Kidney (tissue), 13 donors: ENCODE measurements at regions not wholly inside any gene's neighbourhood (a gene's known extent, or its start where the extent isn't known, plus 50 kb on each side); places are given as distances from the start of the nearest gene placed in this dataset.
"Not testable (repeated sequence)": the region's sequence is repeated elsewhere in the genome, so short reads cannot be mapped to it uniquely, and the experiment has no call there.

Source experiments
- DNase-seq, 5 donors: peaks; one replicate each; pipeline ENCODE4 v3.0.0-alpha.2; 2013 to 2020
- FAIRE-seq: peaks from 2 replicates; lab custom pipeline; 2012; peaks lifted over from hg19 to GRCh38; lab: Jason Lieb, UNC
- H3K27ac ChIP-seq, 2 donors: one replicate each; pipeline ENCODE4 v1.7.0; 2013; ENCODE audit warnings: low read depth in 2 of 2, low read length in 2 of 2, inconsistent platforms in 1 of 2
- H3K27me3 ChIP-seq: one replicate; pipeline ENCODE4 v1.7.1; 2013; ENCODE audit warnings: low read length, inconsistent platforms; ENCODE audit not compliant: control insufficient read depth, insufficient read depth
- H3K36me3 ChIP-seq, 3 donors: one replicate each; pipeline versions ENCODE4 v1.7.0 to v1.7.1; 2013; ENCODE audit warnings: low read length in 3 of 3, control low read depth in 1 of 3, inconsistent platforms in 1 of 3; ENCODE audit not compliant: insufficient read depth in 3 of 3, control insufficient read depth in 2 of 3
- H3K4me1 ChIP-seq, 3 donors: one replicate each; pipeline versions ENCODE4 v1.7.0 to v1.7.1; 2013; ENCODE audit warnings: low read length in 3 of 3, inconsistent platforms in 1 of 3, low read depth in 1 of 3; ENCODE audit not compliant: control insufficient read depth in 2 of 3, insufficient read depth in 2 of 3
- H3K4me3 ChIP-seq, 3 donors: one replicate each; pipeline versions ENCODE4 v1.7.0 to v1.8.1; 2013; ENCODE audit warnings: low read length in 3 of 3, control low read depth in 1 of 3, inconsistent platforms in 1 of 3
- H3K9ac ChIP-seq, 3 donors: one replicate each; pipeline versions ENCODE4 v1.7.0 to v1.7.1; 2013; ENCODE audit warnings: low read length in 3 of 3, control low read depth in 1 of 3, inconsistent platforms in 1 of 3
- H3K9me3 ChIP-seq, 3 donors: one replicate each; pipeline versions ENCODE4 v1.7.0 to v1.7.1; 2013; ENCODE audit warnings: low read length in 3 of 3, control low read depth in 1 of 3, inconsistent platforms in 1 of 3; ENCODE audit not compliant: control insufficient read depth in 2 of 3, insufficient read depth in 1 of 3
- intact Hi-C: fragments of 100-400 bp; cut with DNase I; formaldehyde crosslinking; loops from one replicate; pipeline ENCODE4 v1.11.1; 2022
- TF ChIP-seq, protein P1 (sequence below): IDR thresholded peaks from 3 replicates; pipeline ENCODE4 v1.5.1; 2012; ENCODE audit warnings: mild to moderate bottlenecking, moderate library complexity, borderline replicate concordance; ENCODE audit not compliant: insufficient read depth; ENCODE audit errors: extremely low read depth
- donor health status: control.
- donor health status: control.
- donor health status: control.
- donor health status: control.
- donor health status: control.
- donor health status: DM: yes; HTN: yes; CAD: no.
- donor health status: Normal renal cell carcinoma (clear cell type).

DNA sequence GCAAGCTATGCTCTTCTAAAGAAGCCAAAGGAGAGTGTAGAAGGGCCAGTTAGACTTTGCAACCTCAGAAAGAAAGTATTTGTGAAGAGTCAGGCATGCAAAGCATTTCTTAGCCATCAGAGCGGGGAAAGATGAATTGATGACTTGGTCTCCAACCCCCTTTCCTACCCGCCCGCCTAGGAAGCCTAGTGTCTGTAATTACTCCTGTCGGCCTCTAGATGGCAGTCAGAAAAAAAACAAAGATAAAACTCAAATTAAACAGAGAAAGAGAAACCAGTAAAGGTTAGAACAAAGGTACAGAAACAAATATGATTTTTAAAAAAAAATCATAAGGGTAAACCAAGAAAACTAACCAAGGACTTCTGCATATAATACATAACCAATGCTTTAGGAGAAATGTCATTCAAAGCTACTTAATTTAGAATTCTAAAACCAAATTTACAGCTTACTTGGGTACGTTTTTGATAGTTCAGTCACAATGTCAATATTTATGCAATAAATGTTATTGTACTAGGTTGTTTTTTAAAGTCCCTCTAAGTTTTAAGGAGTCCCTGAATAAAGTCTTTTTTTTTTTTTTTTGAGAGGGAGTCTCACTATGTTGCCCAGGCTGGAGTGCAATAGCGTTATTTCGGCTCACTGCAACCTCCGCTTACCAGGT, 97.6 kb downstream of the LYZL1 start:
- Histone ChIP-seq H3K27ac (no peak overlapping the region), H3K4me3 (no peak overlapping the region), H3K27me3 (no peaks in the 10 kb centered on the region), H3K9ac (no peak overlapping the region), H3K9me3 (no peaks in the 10 kb centered on the region), H3K36me3 (no peaks in the 10 kb centered on the region), H3K4me1 (no peaks in the 10 kb centered on the region)
- intact Hi-C loops, result no loop called here
- peak in 2 of 5 donors; percentile 65 to 67 for DNase-seq
- TF ChIP-seq, protein P1, sequence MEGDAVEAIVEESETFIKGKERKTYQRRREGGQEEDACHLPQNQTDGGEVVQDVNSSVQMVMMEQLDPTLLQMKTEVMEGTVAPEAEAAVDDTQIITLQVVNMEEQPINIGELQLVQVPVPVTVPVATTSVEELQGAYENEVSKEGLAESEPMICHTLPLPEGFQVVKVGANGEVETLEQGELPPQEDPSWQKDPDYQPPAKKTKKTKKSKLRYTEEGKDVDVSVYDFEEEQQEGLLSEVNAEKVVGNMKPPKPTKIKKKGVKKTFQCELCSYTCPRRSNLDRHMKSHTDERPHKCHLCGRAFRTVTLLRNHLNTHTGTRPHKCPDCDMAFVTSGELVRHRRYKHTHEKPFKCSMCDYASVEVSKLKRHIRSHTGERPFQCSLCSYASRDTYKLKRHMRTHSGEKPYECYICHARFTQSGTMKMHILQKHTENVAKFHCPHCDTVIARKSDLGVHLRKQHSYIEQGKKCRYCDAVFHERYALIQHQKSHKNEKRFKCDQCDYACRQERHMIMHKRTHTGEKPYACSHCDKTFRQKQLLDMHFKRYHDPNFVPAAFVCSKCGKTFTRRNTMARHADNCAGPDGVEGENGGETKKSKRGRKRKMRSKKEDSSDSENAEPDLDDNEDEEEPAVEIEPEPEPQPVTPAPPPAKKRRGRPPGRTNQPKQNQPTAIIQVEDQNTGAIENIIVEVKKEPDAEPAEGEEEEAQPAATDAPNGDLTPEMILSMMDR, result peak; percentile 70
- FAIRE-seq, result peak; percentile 88

DNA sequence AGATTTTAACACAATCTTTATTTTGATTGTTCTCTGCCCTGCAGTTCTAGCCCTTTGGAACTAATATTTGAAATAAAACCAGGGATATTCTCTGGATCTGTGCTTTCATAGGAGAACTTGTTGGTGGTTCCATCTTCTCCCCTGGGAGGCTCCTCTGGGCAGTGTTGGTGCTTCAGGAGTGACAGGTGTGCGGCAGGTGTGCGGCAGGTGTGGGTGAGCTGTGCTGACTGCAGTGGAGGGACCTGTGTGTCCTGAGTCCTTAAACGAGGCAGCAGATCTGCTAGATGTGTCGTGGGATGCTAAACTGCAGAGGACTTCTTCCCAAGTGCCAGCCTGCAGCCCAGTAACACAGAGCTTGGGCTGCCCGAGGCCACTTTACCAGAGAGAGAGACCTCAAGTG, 98.4 kb downstream of the LYZL1 start:
- Histone ChIP-seq H3K9me3 (no peaks in the 10 kb centered on the region), H3K27ac (no peak overlapping the region), H3K9ac (no peak overlapping the region), H3K36me3 (no peaks in the 10 kb centered on the region), H3K4me3 (no peak overlapping the region), H3K27me3 (no peaks in the 10 kb centered on the region), H3K4me1 (no peaks in the 10 kb centered on the region)
- TF ChIP-seq, protein P1, result no peak
- FAIRE-seq, result no peak
- intact Hi-C loops, result no loop called here
- no peak for DNase-seq

DNA sequence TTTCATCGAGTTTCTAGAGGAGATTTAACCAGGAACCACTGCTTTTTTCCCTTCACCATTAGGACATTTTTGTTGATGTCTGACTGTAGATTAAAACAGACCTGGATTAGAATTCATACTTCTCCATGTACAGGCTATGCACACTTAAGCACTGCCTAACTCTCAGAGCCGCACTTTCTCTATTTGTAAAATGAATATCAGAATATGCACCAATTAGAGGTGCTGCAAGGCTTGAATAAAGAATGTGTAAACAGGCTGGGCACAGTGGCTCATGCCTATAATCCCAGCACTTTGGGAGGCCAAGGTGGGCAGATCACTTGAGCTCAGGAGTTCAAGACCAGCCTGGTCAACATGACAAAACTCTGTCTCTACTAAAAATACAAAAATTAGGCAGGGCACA, 99.2 kb downstream of the LYZL1 start:
- H3K27me3 ChIP-seq, H3K27ac ChIP-seq, DNase-seq, H3K36me3 ChIP-seq, H3K9me3 ChIP-seq, H3K4me1 ChIP-seq, FAIRE-seq, H3K9ac ChIP-seq, H3K4me3 ChIP-seq, intact Hi-C loops: not testable (repeated sequence)

DNA sequence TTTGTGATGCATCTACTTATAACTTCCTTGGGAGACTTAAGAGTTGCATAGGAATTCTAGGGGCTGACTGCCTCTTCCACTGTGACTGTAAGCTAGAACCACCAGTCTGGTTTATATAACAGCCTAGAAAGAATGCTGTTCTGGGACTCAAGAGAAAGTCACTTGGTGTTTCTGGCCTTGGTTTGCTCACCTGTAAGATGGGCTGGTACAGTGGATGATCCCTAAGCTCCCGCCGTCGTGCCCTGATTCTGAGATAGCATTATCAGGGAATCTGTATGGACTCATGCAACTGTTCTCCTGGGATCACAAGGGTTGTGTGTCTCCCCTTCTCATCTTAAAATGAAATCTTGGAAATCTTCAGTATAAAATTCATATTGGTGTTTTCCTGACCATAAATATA, 100.6 kb downstream of the LYZL1 start:
- Histone ChIP-seq H3K27me3 (no peaks in the 10 kb centered on the region), H3K9ac (no peak overlapping the region), H3K9me3 (no peaks in the 10 kb centered on the region), H3K36me3 (no peaks in the 10 kb centered on the region), H3K4me3 (no peak overlapping the region), H3K4me1 (no peaks in the 10 kb centered on the region), H3K27ac (no peak overlapping the region)
- DNase-seq (no peak), FAIRE-seq (no peak)
- TF ChIP-seq, protein P1, result no peak
- intact Hi-C loops, result no loop called here
